ENCODE measurements at regions not wholly inside any gene's neighbourhood (a gene's known extent, or its start where the extent isn't known, plus 50 kb on each side); places are given as distances from the start of the nearest gene placed in this dataset.
"Not testable (repeated sequence)": the region's sequence is repeated elsewhere in the genome, so short reads cannot be mapped to it uniquely, and the experiment has no call there.

- TF ChIP-seq POLR2A (IDR thresholded peaks at IDR 0.05; ENCODE audit: extremely low read depth, insufficient read length); CTCF (IDR thresholded peaks at IDR 0.05; ENCODE audit: low read depth, low read length); MAX (IDR thresholded peaks at IDR 0.05; ENCODE audit: low read depth, low read length); MYC (IDR thresholded peaks at IDR 0.05; ENCODE audit: low read depth, low read length): not testable (repeated sequence)
Measured at GRCh38 chr2:87647737-87648498, 100.0 kb upstream of the PLGLB2 start.
